ENCODE measurements at regions not wholly inside any gene's neighbourhood (a gene's known extent, or its start where the extent isn't known, plus 50 kb on each side); places are given as distances from the start of the nearest gene placed in this dataset.
"Not testable (repeated sequence)": the region's sequence is repeated elsewhere in the genome, so short reads cannot be mapped to it uniquely, and the experiment has no call there.

- Mint-ChIP-seq H3K4me1 (ENCODE audit: low read depth) (no peaks in the 10 kb centered on the region), H3K27me3 (no peaks in the 10 kb centered on the region), H3K9me3 (no peaks in the 10 kb centered on the region), H3K36me3 (ENCODE audit: low read depth) (no peaks in the 10 kb centered on the region), H3K4me3 (no peak overlapping the region), H3K27ac (no peak overlapping the region)
Measured at GRCh38 chr3:127442506-127442905, 148.0 kb downstream of the TPRA1 start.

GRCh38 chr3:127441764-127442163, 148.8 kb downstream of the TPRA1 start:
- Mint-ChIP-seq H3K4me1 (ENCODE audit: low read depth) (no peaks in the 10 kb centered on the region), H3K36me3 (ENCODE audit: low read depth) (no peaks in the 10 kb centered on the region), H3K9me3 (no peaks in the 10 kb centered on the region), H3K27ac (no peak overlapping the region), H3K27me3 (peaks cover 4% of the 10 kb centered on the region), H3K4me3 (no peak overlapping the region)

- no peaks in the 10 kb centered on the region for H3K9me3 Mint-ChIP-seq
- peaks cover 4% of the 10 kb centered on the region for H3K27me3 Mint-ChIP-seq
- H3K27ac Mint-ChIP-seq, result no peak overlapping the region
- no peaks in the 10 kb centered on the region for H3K36me3 Mint-ChIP-seq (ENCODE audit: low read depth)
- no peaks in the 10 kb centered on the region for H3K4me1 Mint-ChIP-seq (ENCODE audit: low read depth)
- no peak overlapping the region for H3K4me3 Mint-ChIP-seq
Measured at GRCh38 chr3:127440384-127440783, 150.1 kb downstream of the TPRA1 start.

- Mint-ChIP-seq H3K9me3 (no peaks in the 10 kb centered on the region), H3K36me3 (ENCODE audit: low read depth) (no peaks in the 10 kb centered on the region), H3K4me1 (ENCODE audit: low read depth) (no peaks in the 10 kb centered on the region), H3K4me3 (no peak overlapping the region), H3K27ac (no peak overlapping the region), H3K27me3 (peaks cover 4% of the 10 kb centered on the region)
Measured at GRCh38 chr3:127439621-127440020, 150.9 kb downstream of the TPRA1 start.

- H3K27ac Mint-ChIP-seq, result no peak overlapping the region
Measured at GRCh38 chr3:127438951-127439350, 151.1 kb upstream of the PRR20G start.

GRCh38 chr3:127438371-127438770, 150.5 kb upstream of the PRR20G start:
- peaks cover 4% of the 10 kb centered on the region for H3K27me3 Mint-ChIP-seq
- no peak overlapping the region for H3K4me3 Mint-ChIP-seq
- no peaks in the 10 kb centered on the region for H3K4me1 Mint-ChIP-seq (ENCODE audit: low read depth)
- no peaks in the 10 kb centered on the region for H3K36me3 Mint-ChIP-seq (ENCODE audit: low read depth)
- H3K9me3 Mint-ChIP-seq, result no peaks in the 10 kb centered on the region
- H3K27ac Mint-ChIP-seq, result no peak overlapping the region

More at GRCh38 chr3:127438951-127439350, 151.1 kb upstream of the PRR20G start:
- Mint-ChIP-seq H3K27me3 (peaks cover 4% of the 10 kb centered on the region), H3K36me3 (ENCODE audit: low read depth) (no peaks in the 10 kb centered on the region), H3K4me1 (ENCODE audit: low read depth) (no peaks in the 10 kb centered on the region), H3K9me3 (no peaks in the 10 kb centered on the region), H3K4me3 (no peak overlapping the region)

GRCh38 chr3:127435299-127435698, 147.5 kb upstream of the PRR20G start:
- not testable (repeated sequence) for H3K9me3 Mint-ChIP-seq; H3K4me1 Mint-ChIP-seq (ENCODE audit: low read depth); H3K36me3 Mint-ChIP-seq (ENCODE audit: low read depth); H3K27ac Mint-ChIP-seq; H3K4me3 Mint-ChIP-seq
- peaks cover 24% of the 10 kb centered on the region for H3K27me3 Mint-ChIP-seq

- Mint-ChIP-seq H3K4me1 (ENCODE audit: low read depth) (no peaks in the 10 kb centered on the region), H3K27ac (no peak overlapping the region), H3K27me3 (peaks cover 45% of the 10 kb centered on the region), H3K36me3 (ENCODE audit: low read depth) (no peaks in the 10 kb centered on the region), H3K4me3 (no peak overlapping the region), H3K9me3 (no peaks in the 10 kb centered on the region)
Measured at GRCh38 chr3:127431066-127431465, 143.2 kb upstream of the PRR20G start.

GRCh38 chr3:127428344-127428997, 140.6 kb upstream of the PRR20G start:
- Mint-ChIP-seq H3K27me3 (peaks cover 59% of the 10 kb centered on the region), H3K4me1 (ENCODE audit: low read depth) (no peaks in the 10 kb centered on the region), H3K4me3 (no peak overlapping the region), H3K36me3 (ENCODE audit: low read depth) (no peaks in the 10 kb centered on the region), H3K9me3 (no peaks in the 10 kb centered on the region), H3K27ac (no peak overlapping the region)

GRCh38 chr3:127427666-127428065, 139.8 kb upstream of the PRR20G start:
- H3K27me3 Mint-ChIP-seq, result peaks cover 59% of the 10 kb centered on the region

GRCh38 chr3:127427156-127427555, 139.3 kb upstream of the PRR20G start:
- Mint-ChIP-seq H3K9me3 (no peaks in the 10 kb centered on the region), H3K4me1 (ENCODE audit: low read depth) (no peaks in the 10 kb centered on the region), H3K4me3 (no peak overlapping the region), H3K27me3 (peaks cover 58% of the 10 kb centered on the region), H3K27ac (no peak overlapping the region), H3K36me3 (ENCODE audit: low read depth) (no peaks in the 10 kb centered on the region)

More at GRCh38 chr3:127427666-127428065, 139.8 kb upstream of the PRR20G start:
- Mint-ChIP-seq H3K27ac (no peak overlapping the region), H3K9me3 (no peaks in the 10 kb centered on the region), H3K36me3 (ENCODE audit: low read depth) (no peaks in the 10 kb centered on the region), H3K4me3 (no peak overlapping the region), H3K4me1 (ENCODE audit: low read depth) (no peaks in the 10 kb centered on the region)

GRCh38 chr3:127426444-127427153, 138.8 kb upstream of the PRR20G start:
- Mint-ChIP-seq H3K27ac (no peak overlapping the region), H3K4me1 (ENCODE audit: low read depth) (no peaks in the 10 kb centered on the region), H3K4me3 (no peak overlapping the region), H3K27me3 (peaks cover 57% of the 10 kb centered on the region), H3K36me3 (ENCODE audit: low read depth) (no peaks in the 10 kb centered on the region), H3K9me3 (no peaks in the 10 kb centered on the region)

GRCh38 chr3:127425505-127426443, 137.9 kb upstream of the PRR20G start:
- Mint-ChIP-seq H3K27me3 (peaks cover 49% of the 10 kb centered on the region), H3K27ac (no peak overlapping the region), H3K9me3 (no peaks in the 10 kb centered on the region), H3K4me3 (no peak overlapping the region), H3K4me1 (ENCODE audit: low read depth) (no peaks in the 10 kb centered on the region), H3K36me3 (ENCODE audit: low read depth) (no peaks in the 10 kb centered on the region)

GRCh38 chr3:127424766-127425504, 137.1 kb upstream of the PRR20G start:
- no peak overlapping the region for H3K27ac Mint-ChIP-seq
- peaks cover 52% of the 10 kb centered on the region for H3K27me3 Mint-ChIP-seq
- no peak overlapping the region for H3K4me3 Mint-ChIP-seq
- no peaks in the 10 kb centered on the region for H3K9me3 Mint-ChIP-seq
- H3K36me3 Mint-ChIP-seq (ENCODE audit: low read depth), result no peaks in the 10 kb centered on the region
- H3K4me1 Mint-ChIP-seq (ENCODE audit: low read depth), result no peaks in the 10 kb centered on the region

All from stimulated activated naive CD8-positive, alpha-beta T cell treated with anti-CD3 and anti-CD28 coated beads, Interleukin-15, Interleukin-2, amounts not matched to agents 100 ng/mL and 50 ng/mL, for 24 hours (primary cell).